ENCODE measurements at regions not wholly inside any gene's neighbourhood (a gene's known extent, or its start where the extent isn't known, plus 50 kb on each side); places are given as distances from the start of the nearest gene placed in this dataset.
"Not testable (repeated sequence)": the region's sequence is repeated elsewhere in the genome, so short reads cannot be mapped to it uniquely, and the experiment has no call there.

- intact Hi-C loops (cut with DNase I); H3K4me3 ChIP-seq; H3K27me3 ChIP-seq (replicated peaks; ENCODE audit: insufficient read depth); H3K4me1 ChIP-seq (replicated peaks); H3K36me3 ChIP-seq; H3K27ac ChIP-seq; H3K9me3 ChIP-seq; DNase-seq (ENCODE audit: low spot score): not testable (repeated sequence)
- WGBS = no CpG with 5 or more reads among the region's 2 CpGs
Measured at GRCh38 chr15:20473465-20473864, 68.1 kb downstream of the GOLGA6L6 start.

- H3K9me3 ChIP-seq; intact Hi-C loops (cut with DNase I); H3K4me1 ChIP-seq (replicated peaks); H3K4me3 ChIP-seq; H3K27me3 ChIP-seq (replicated peaks; ENCODE audit: insufficient read depth); DNase-seq (ENCODE audit: low spot score); H3K36me3 ChIP-seq; H3K27ac ChIP-seq: not testable (repeated sequence)
- 84% methylated on average over 2 of the region's 4 CpGs for WGBS
Measured at GRCh38 chr15:20472983-20473382, 68.6 kb downstream of the GOLGA6L6 start.

GRCh38 chr15:20470810-20471209 is 70.8 kb downstream of the GOLGA6L6 start:
- H3K4me1 ChIP-seq (replicated peaks); H3K9me3 ChIP-seq; H3K4me3 ChIP-seq; H3K36me3 ChIP-seq; intact Hi-C loops (cut with DNase I); H3K27me3 ChIP-seq (replicated peaks; ENCODE audit: insufficient read depth); DNase-seq (ENCODE audit: low spot score); H3K27ac ChIP-seq: not testable (repeated sequence)
- WGBS = no CpG with 5 or more reads among the region's 6 CpGs

GRCh38 chr15:20441138-20441537 is 100.5 kb downstream of the GOLGA6L6 start:
- H3K36me3 ChIP-seq; H3K9me3 ChIP-seq; H3K4me1 ChIP-seq (replicated peaks); H3K27me3 ChIP-seq (replicated peaks; ENCODE audit: insufficient read depth); H3K4me3 ChIP-seq; DNase-seq (ENCODE audit: low spot score); intact Hi-C loops (cut with DNase I); H3K27ac ChIP-seq: not testable (repeated sequence)
- WGBS = no CpG with 5 or more reads among the region's 3 CpGs

- intact Hi-C loops (cut with DNase I) = not testable (repeated sequence)
- 94% methylated on average over 3 of the region's 11 CpGs for WGBS
Measured at GRCh38 chr15:20440390-20440789, 101.2 kb downstream of the GOLGA6L6 start.

GRCh38 chr15:20439111-20439510 is 102.5 kb downstream of the GOLGA6L6 start:
- H3K4me3 ChIP-seq; H3K4me1 ChIP-seq (replicated peaks); DNase-seq (ENCODE audit: low spot score); H3K27me3 ChIP-seq (replicated peaks; ENCODE audit: insufficient read depth); H3K9me3 ChIP-seq; H3K27ac ChIP-seq; intact Hi-C loops (cut with DNase I); H3K36me3 ChIP-seq: not testable (repeated sequence)
- WGBS = no CpG with 5 or more reads among the region's 15 CpGs

More at GRCh38 chr15:20440390-20440789, 101.2 kb downstream of the GOLGA6L6 start:
- H3K27ac ChIP-seq; DNase-seq (ENCODE audit: low spot score); H3K27me3 ChIP-seq (replicated peaks; ENCODE audit: insufficient read depth); H3K9me3 ChIP-seq; H3K4me3 ChIP-seq; H3K4me1 ChIP-seq (replicated peaks); H3K36me3 ChIP-seq: not testable (repeated sequence)

- WGBS = no CpG with 5 or more reads among the region's 8 CpGs
- H3K27ac ChIP-seq; DNase-seq (ENCODE audit: low spot score); H3K27me3 ChIP-seq (replicated peaks; ENCODE audit: insufficient read depth); H3K4me1 ChIP-seq (replicated peaks); intact Hi-C loops (cut with DNase I); H3K9me3 ChIP-seq; H3K4me3 ChIP-seq; H3K36me3 ChIP-seq: not testable (repeated sequence)
Measured at GRCh38 chr15:20438255-20438654, 103.3 kb downstream of the GOLGA6L6 start.

GRCh38 chr15:20433468-20433867 is 108.1 kb downstream of the GOLGA6L6 start:
- H3K4me1 ChIP-seq (replicated peaks); H3K36me3 ChIP-seq; H3K27ac ChIP-seq; DNase-seq (ENCODE audit: low spot score); H3K27me3 ChIP-seq (replicated peaks; ENCODE audit: insufficient read depth); intact Hi-C loops (cut with DNase I); H3K9me3 ChIP-seq; H3K4me3 ChIP-seq: not testable (repeated sequence)
- no CpG with 5 or more reads among the region's 7 CpGs for WGBS

GRCh38 chr15:20430495-20430894 is 111.1 kb downstream of the GOLGA6L6 start:
- H3K27ac ChIP-seq; H3K4me3 ChIP-seq; H3K4me1 ChIP-seq (replicated peaks); H3K27me3 ChIP-seq (replicated peaks; ENCODE audit: insufficient read depth); intact Hi-C loops (cut with DNase I); H3K36me3 ChIP-seq; DNase-seq (ENCODE audit: low spot score); H3K9me3 ChIP-seq: not testable (repeated sequence)
- no CpG with 5 or more reads among the region's 11 CpGs for WGBS

GRCh38 chr15:20420710-20421109 is 120.9 kb downstream of the GOLGA6L6 start:
- DNase-seq (ENCODE audit: low spot score); H3K36me3 ChIP-seq; intact Hi-C loops (cut with DNase I): not testable (repeated sequence)

GRCh38 chr15:20416618-20417017 is 125.0 kb downstream of the GOLGA6L6 start:
- intact Hi-C loops (cut with DNase I); DNase-seq (ENCODE audit: low spot score); H3K4me1 ChIP-seq (replicated peaks); H3K36me3 ChIP-seq; H3K9me3 ChIP-seq; H3K27ac ChIP-seq; H3K27me3 ChIP-seq (replicated peaks; ENCODE audit: insufficient read depth); H3K4me3 ChIP-seq: not testable (repeated sequence)
- WGBS = 75% methylated on average over 7 of the region's 7 CpGs

More at GRCh38 chr15:20420710-20421109, 120.9 kb downstream of the GOLGA6L6 start:
- H3K4me1 ChIP-seq (replicated peaks); H3K4me3 ChIP-seq; H3K27ac ChIP-seq; H3K27me3 ChIP-seq (replicated peaks; ENCODE audit: insufficient read depth); H3K9me3 ChIP-seq: not testable (repeated sequence)
- 27% methylated on average over 2 of the region's 2 CpGs for WGBS

GRCh38 chr15:20409667-20410198 is 131.9 kb downstream of the GOLGA6L6 start:
- H3K27me3 ChIP-seq (replicated peaks; ENCODE audit: insufficient read depth); intact Hi-C loops (cut with DNase I); DNase-seq (ENCODE audit: low spot score); H3K4me1 ChIP-seq (replicated peaks); H3K4me3 ChIP-seq; H3K9me3 ChIP-seq; H3K27ac ChIP-seq; H3K36me3 ChIP-seq: not testable (repeated sequence)
- 91% methylated on average over 4 of the region's 4 CpGs for WGBS
